Brain microvascular endothelial cell (primary cell): ENCODE measurements at regions not wholly inside any gene's neighbourhood (a gene's known extent, or its start where the extent isn't known, plus 50 kb on each side); places are given as distances from the start of the nearest gene placed in this dataset.
"Not testable (repeated sequence)": the region's sequence is repeated elsewhere in the genome, so short reads cannot be mapped to it uniquely, and the experiment has no call there.

Experiments
- DNase-seq: peaks from one replicate; pipeline ENCODE4 v3.0.0-alpha.2; 2020
- H3K27ac ChIP-seq: fragments of 250-450 bp; sonication (Bioruptor Pico); 2 replicates; pipeline ENCODE4 v1.5.1; 2020; ENCODE audit warnings: mild to moderate bottlenecking, moderate library complexity
- H3K27me3 ChIP-seq: fragments of 250-450 bp; sonication (Bioruptor Pico); replicated peaks from 2 replicates; pipeline ENCODE4 v1.5.1; 2020; ENCODE audit warnings: mild to moderate bottlenecking
- H3K36me3 ChIP-seq: fragments of 250-450 bp; sonication (Bioruptor Pico); replicated peaks from 2 replicates; pipeline ENCODE4 v1.5.1; 2020; ENCODE audit warnings: mild to moderate bottlenecking
- H3K4me3 ChIP-seq: 2 replicates; pipeline ENCODE4 v1.5.1; 2011; ENCODE audit warnings: low read depth, mild to moderate bottlenecking, control low read depth, low read length, moderate library complexity
- CTCF ChIP-seq: IDR thresholded peaks from 2 replicates; pipeline ENCODE4 v1.5.1; 2011; ENCODE audit warnings: low read depth, mild to moderate bottlenecking, moderate library complexity, low read length, control low read depth, inconsistent platforms; ENCODE audit errors: missing control alignments
- in situ Hi-C: cut with HindIII; loops from 2 replicates; pipeline ENCODE4 v1.10.0; 2017; ENCODE audit warnings: low sequenced_read_pairs, low pct_ligation_motif_present

- no peaks in the 10 kb centered on the region for H3K27me3 ChIP-seq
- no peak overlapping the region for H3K27ac ChIP-seq
- TF ChIP-seq CTCF = no peak
- H3K36me3 ChIP-seq = no peaks in the 10 kb centered on the region
- in situ Hi-C loops = no loop called here
- H3K4me3 ChIP-seq = no peak overlapping the region
- DNase-seq = no peak
Observed at GRCh38 chr2:190005513-190005912, 57.0 kb downstream of the MSTN start.

GRCh38 chr2:189999661-190000060, 62.9 kb downstream of the MSTN start:
- Histone ChIP-seq H3K36me3 (no peaks in the 10 kb centered on the region), H3K4me3 (no peak overlapping the region), H3K27ac (no peak overlapping the region), H3K27me3 (no peaks in the 10 kb centered on the region)
- in situ Hi-C loops = no loop called here
- TF ChIP-seq CTCF = no peak
- DNase-seq = no peak

- DNase-seq, H3K27me3 ChIP-seq, H3K36me3 ChIP-seq, in situ Hi-C loops, H3K4me3 ChIP-seq, H3K27ac ChIP-seq: not testable (repeated sequence)
Observed at GRCh38 chr2:189998665-189999064, 63.9 kb downstream of the MSTN start.

GRCh38 chr2:189997016-189997415, 65.5 kb downstream of the MSTN start:
- Histone ChIP-seq H3K27me3 (no peaks in the 10 kb centered on the region), H3K36me3 (no peaks in the 10 kb centered on the region), H3K4me3 (no peak overlapping the region), H3K27ac (no peak overlapping the region)
- TF ChIP-seq CTCF = no peak
- in situ Hi-C loops = no loop called here
- DNase-seq = no peak

GRCh38 chr2:189995679-189996078, 66.8 kb downstream of the MSTN start:
- Histone ChIP-seq H3K27ac (no peak overlapping the region), H3K27me3 (no peaks in the 10 kb centered on the region), H3K36me3 (no peaks in the 10 kb centered on the region), H3K4me3 (no peak overlapping the region)
- in situ Hi-C loops = no loop called here
- no peak for DNase-seq
- TF ChIP-seq CTCF = no peak

- in situ Hi-C loops = no loop called here
- TF ChIP-seq CTCF = peak; percentile 67
Observed at GRCh38 chr2:189982780-189983394, 79.6 kb downstream of the MSTN start.

More at GRCh38 chr2:189982780-189983394, 79.6 kb downstream of the MSTN start:
- peak; percentile 3 for DNase-seq
- Histone ChIP-seq H3K4me3 (no peak overlapping the region), H3K27ac (no peak overlapping the region), H3K36me3 (no peaks in the 10 kb centered on the region), H3K27me3 (no peaks in the 10 kb centered on the region)
